ENCODE measurements at regions not wholly inside any gene's neighbourhood (a gene's known extent, or its start where the extent isn't known, plus 50 kb on each side); places are given as distances from the start of the nearest gene placed in this dataset.

DNA sequence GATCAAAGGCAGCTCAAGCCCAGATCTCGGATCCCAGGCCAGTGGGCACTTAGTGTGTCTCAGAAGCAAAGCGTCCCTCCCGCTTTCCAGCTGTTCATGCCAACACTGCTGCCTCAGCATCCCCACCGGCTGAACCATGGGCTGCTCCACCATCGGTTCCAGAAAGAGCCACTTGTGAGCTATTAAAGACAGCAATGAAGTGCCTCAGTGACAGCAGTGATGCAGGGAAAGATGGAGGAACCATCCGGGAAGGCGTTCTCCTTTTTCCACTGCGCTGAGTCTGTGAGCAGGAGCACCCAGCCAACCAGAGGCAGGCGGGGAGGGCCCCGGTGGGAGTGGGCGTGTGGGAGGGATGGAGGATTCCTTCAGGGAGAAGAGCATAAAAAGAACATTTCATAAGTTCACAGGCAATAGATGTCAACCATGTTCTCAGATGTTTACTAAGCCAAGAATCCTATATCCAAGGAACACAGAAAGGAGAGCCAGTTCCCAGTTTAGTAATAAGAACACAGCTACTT, 96.2 kb upstream of the MKI67 start:
- TF ChIP-seq EZH2 (IDR thresholded peaks at IDR 0.05) (no peak), EZH2phosphoT487 (IDR thresholded peaks at IDR 0.05) (no peak)
- TF ChIP-seq, protein P1, sequence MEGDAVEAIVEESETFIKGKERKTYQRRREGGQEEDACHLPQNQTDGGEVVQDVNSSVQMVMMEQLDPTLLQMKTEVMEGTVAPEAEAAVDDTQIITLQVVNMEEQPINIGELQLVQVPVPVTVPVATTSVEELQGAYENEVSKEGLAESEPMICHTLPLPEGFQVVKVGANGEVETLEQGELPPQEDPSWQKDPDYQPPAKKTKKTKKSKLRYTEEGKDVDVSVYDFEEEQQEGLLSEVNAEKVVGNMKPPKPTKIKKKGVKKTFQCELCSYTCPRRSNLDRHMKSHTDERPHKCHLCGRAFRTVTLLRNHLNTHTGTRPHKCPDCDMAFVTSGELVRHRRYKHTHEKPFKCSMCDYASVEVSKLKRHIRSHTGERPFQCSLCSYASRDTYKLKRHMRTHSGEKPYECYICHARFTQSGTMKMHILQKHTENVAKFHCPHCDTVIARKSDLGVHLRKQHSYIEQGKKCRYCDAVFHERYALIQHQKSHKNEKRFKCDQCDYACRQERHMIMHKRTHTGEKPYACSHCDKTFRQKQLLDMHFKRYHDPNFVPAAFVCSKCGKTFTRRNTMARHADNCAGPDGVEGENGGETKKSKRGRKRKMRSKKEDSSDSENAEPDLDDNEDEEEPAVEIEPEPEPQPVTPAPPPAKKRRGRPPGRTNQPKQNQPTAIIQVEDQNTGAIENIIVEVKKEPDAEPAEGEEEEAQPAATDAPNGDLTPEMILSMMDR (IDR thresholded peaks at IDR 0.05): no peak
